KMS-11 (cell line): ENCODE measurements at regions not wholly inside any gene's neighbourhood (a gene's known extent, or its start where the extent isn't known, plus 50 kb on each side); places are given as distances from the start of the nearest gene placed in this dataset.

Experiments
- H2AFZ ChIP-seq: fragments of 200-600 bp; sonication (generic); 2 replicates; pipeline ENCODE4 v1.6.1; 2016; ENCODE audit warnings: antibody characterized with exemption, mixed run types, low read depth
- H3K27ac ChIP-seq: fragments of 200-600 bp; sonication (generic); 2 replicates; pipeline ENCODE4 v1.6.1; 2016; ENCODE audit warnings: mild to moderate bottlenecking, mixed run types
- H3K27me3 ChIP-seq: fragments of 200-600 bp; sonication (generic); 2 replicates; pipeline ENCODE4 v1.6.1; 2017; ENCODE audit warnings: mild to moderate bottlenecking, low read depth, mixed run types, moderate library complexity; ENCODE audit not compliant: insufficient read depth
- H3K36me3 ChIP-seq: fragments of 200-600 bp; sonication (generic); 2 replicates; pipeline ENCODE4 v1.6.1; 2017; ENCODE audit warnings: mild to moderate bottlenecking, mixed run types; ENCODE audit not compliant: insufficient read depth
- H3K4me1 ChIP-seq: fragments of 200-600 bp; sonication (generic); 2 replicates; pipeline ENCODE4 v1.6.1; 2016; ENCODE audit warnings: mild to moderate bottlenecking, low read depth, mixed run types; ENCODE audit not compliant: poor library complexity, severe bottlenecking
- H3K4me2 ChIP-seq: fragments of 200-600 bp; sonication (generic); 2 replicates; pipeline ENCODE4 v1.7.0; 2016; ENCODE audit warnings: mild to moderate bottlenecking, mixed run types
- H3K4me3 ChIP-seq: fragments of 200-600 bp; sonication (generic); IDR thresholded peaks from 2 replicates; pipeline ENCODE4 v1.6.1; 2017; ENCODE audit warnings: low read depth, low read length, mixed read lengths; ENCODE audit not compliant: insufficient read depth
- H3K79me2 ChIP-seq: fragments of 200-600 bp; sonication (generic); 2 replicates; pipeline ENCODE4 v1.6.1; 2016; ENCODE audit warnings: low read depth, mixed run types; ENCODE audit not compliant: insufficient read depth
- H3K9ac ChIP-seq: fragments of 200-600 bp; sonication (generic); 2 replicates; pipeline ENCODE4 v1.6.1; 2016; ENCODE audit warnings: mild to moderate bottlenecking, mixed run types
- H4K20me1 ChIP-seq: fragments of 200-600 bp; sonication (generic); 2 replicates; pipeline ENCODE4 v1.6.1; 2016; ENCODE audit warnings: mild to moderate bottlenecking, mixed run types; ENCODE audit not compliant: insufficient read depth
- CTCF ChIP-seq: fragments of 200-600 bp; sonication (generic); conservative IDR thresholded peaks from 2 replicates; pipeline ENCODE4 v1.6.1; 2017; ENCODE audit warnings: low read depth, mild to moderate bottlenecking, antibody characterized with exemption, low read length, moderate library complexity, mixed read lengths

GRCh38 chr20:53891306-53891894 lies 179.0 kb downstream of the BCAS1 start:
- Histone ChIP-seq H3K79me2 (no peaks in the 10 kb centered on the region), H3K9ac (no peak overlapping the region), H3K4me2 (no peak overlapping the region), H3K4me1 (peaks cover 21% of the 10 kb centered on the region), H3K4me3 (no peak overlapping the region), H2AFZ (no peak overlapping the region), H3K27me3 (no peaks in the 10 kb centered on the region), H3K36me3 (no peaks in the 10 kb centered on the region), H3K27ac (no peak overlapping the region), H4K20me1 (no peaks in the 10 kb centered on the region)
- TF ChIP-seq CTCF = no peak

GRCh38 chr20:53890443-53891305 lies 179.7 kb downstream of the BCAS1 start:
- Histone ChIP-seq H3K9ac (no peak overlapping the region), H3K4me3 (no peak overlapping the region), H3K79me2 (no peaks in the 10 kb centered on the region), H3K36me3 (no peaks in the 10 kb centered on the region), H3K4me2 (no peak overlapping the region), H3K27me3 (no peaks in the 10 kb centered on the region), H4K20me1 (no peaks in the 10 kb centered on the region), H3K4me1 (peaks cover 21% of the 10 kb centered on the region), H3K27ac (no peak overlapping the region), H2AFZ (no peak overlapping the region)
- TF ChIP-seq CTCF = no peak

GRCh38 chr20:53889411-53890148 lies 180.8 kb downstream of the BCAS1 start:
- Histone ChIP-seq H3K27ac (no peak overlapping the region), H2AFZ (no peak overlapping the region), H3K27me3 (no peaks in the 10 kb centered on the region), H3K36me3 (no peaks in the 10 kb centered on the region), H3K4me1 (peaks cover 21% of the 10 kb centered on the region), H3K4me3 (no peak overlapping the region), H3K79me2 (no peaks in the 10 kb centered on the region), H3K4me2 (no peak overlapping the region), H4K20me1 (no peaks in the 10 kb centered on the region), H3K9ac (no peak overlapping the region)
- TF ChIP-seq CTCF = no peak

- H3K27ac ChIP-seq = no peak overlapping the region
- no peaks in the 10 kb centered on the region for H3K79me2 ChIP-seq
- H3K36me3 ChIP-seq = no peaks in the 10 kb centered on the region
- no peak for TF ChIP-seq CTCF
- no peak overlapping the region for H3K4me3 ChIP-seq
- no peak overlapping the region for H3K4me2 ChIP-seq
- no peak overlapping the region for H3K9ac ChIP-seq
- no peaks in the 10 kb centered on the region for H3K27me3 ChIP-seq
- H3K4me1 ChIP-seq = peaks cover 17% of the 10 kb centered on the region
- no peaks in the 10 kb centered on the region for H4K20me1 ChIP-seq
- no peak overlapping the region for H2AFZ ChIP-seq
Measured at GRCh38 chr20:53888951-53889350, 181.4 kb downstream of the BCAS1 start.
